NOMO-1 treated with DMSO at 0.1 percent for 48 hours (cell line): ENCODE measurements at regions not wholly inside any gene's neighbourhood (a gene's known extent, or its start where the extent isn't known, plus 50 kb on each side); places are given as distances from the start of the nearest gene placed in this dataset.

ENCODE experiments used
- DNase-seq: peaks from one replicate; lab custom pipeline; 2025; ENCODE audit not compliant: unreplicated experiment; lab: John Stamatoyannopoulos, UW

- DNase-seq = no peak
Observed at GRCh38 chr6:138607478-138608433, 108.5 kb upstream of the NHSL1 start.

GRCh38 chr6:138608896-138609295, 109.6 kb upstream of the NHSL1 start:
- DNase-seq = no peak

- no peak for DNase-seq
Observed at GRCh38 chr6:138609801-138610430, 110.6 kb upstream of the NHSL1 start.

GRCh38 chr6:138610816-138611215, 111.5 kb upstream of the NHSL1 start:
- DNase-seq = no peak

DNA sequence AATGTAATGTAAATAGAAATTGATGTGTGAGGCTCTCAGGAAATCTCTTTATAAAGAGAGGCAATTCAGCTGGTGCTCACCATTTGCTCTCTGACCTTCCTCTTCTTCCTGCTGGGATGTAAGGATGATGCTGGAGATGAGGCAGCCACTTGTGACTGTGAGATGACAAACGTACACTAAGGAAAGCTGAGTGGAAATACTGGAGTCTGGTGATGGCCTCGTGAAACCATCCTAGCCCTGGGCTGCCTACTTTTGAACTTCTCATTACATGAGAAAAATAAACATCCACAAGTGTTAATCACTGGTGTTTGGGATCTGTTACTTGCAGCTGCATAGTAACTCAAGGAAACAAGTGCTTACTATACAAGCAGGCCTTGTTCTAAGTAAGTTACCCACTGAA, 114.9 kb upstream of the NHSL1 start:
- no peak for DNase-seq

DNA sequence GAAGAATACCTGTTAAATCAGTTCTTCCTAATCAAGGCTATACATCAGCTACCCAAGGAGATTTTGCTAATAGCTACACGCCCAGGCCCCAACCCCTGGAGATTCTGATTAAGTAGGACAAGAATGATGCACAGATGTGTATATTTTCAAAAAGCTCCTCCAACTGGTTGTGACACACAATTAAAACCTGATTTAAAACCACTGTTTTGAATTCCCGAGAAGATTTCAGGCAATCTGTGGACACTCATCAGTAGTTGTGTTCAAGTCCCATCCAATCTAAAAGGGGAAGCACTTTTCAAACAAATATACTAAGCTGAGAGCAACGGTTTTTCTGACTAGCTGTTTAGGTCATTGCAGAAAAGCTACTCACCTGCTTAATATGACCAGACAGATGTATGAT, 118.9 kb upstream of the NHSL1 start:
- no peak for DNase-seq

DNA sequence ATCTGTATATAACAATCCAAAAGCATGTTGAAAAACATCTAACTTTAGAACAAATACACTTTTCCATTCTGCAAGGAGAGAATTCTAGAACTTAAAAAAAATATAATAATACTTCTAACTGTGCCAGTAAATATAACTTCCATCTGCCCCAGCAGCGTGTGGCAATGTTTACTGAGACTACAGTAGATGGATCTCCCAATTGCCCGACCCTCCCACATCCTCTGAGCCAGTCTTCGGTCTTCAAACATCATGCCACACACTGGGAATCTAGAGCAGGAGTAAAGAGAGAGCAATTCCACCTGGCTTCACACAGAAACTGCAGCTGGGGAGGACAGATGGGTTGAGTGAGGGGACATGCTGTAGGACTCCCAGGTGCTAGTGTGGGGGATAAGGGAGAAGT, 121.3 kb upstream of the NHSL1 start:
- DNase-seq = no peak

DNA sequence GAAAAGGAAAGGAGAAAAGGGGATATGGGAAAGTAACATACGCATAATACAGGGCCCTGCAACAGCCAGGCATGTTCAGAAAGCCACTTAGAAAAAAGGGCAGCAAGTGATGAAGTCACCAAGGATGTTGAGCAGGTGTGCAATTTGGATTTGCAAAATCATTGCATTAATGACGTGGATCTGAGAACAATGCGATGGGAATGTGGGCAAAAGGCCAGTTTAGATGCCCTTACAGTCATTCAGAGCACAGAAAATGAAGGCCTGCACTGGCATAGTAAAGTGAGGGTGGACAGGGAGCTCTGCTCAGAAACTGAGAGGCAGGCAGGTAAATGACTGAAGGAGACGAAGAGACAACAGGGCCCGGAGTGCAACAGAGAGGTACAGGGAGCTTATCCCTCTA, 123.7 kb upstream of the NHSL1 start:
- no peak for DNase-seq

DNA sequence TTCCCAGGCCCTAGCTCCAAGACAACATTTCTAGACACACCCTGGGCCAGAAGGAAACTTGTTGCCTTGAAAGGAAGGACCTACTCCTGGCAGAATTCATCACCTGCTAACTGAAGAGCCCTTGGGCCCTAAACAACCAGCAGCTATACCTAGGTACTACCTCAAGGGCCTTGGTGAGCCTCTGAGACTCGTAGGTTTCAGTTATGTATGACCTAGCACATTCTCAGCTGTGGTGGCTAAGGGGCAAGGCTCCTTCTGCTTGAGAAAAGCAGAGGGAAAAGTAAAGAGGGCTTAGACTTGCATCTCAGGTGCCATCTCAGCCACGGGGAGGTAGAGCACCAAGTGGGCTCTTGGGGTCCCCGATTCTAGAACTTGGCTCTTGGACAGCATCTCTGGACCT, 132.3 kb upstream of the NHSL1 start:
- no peak for DNase-seq

DNA sequence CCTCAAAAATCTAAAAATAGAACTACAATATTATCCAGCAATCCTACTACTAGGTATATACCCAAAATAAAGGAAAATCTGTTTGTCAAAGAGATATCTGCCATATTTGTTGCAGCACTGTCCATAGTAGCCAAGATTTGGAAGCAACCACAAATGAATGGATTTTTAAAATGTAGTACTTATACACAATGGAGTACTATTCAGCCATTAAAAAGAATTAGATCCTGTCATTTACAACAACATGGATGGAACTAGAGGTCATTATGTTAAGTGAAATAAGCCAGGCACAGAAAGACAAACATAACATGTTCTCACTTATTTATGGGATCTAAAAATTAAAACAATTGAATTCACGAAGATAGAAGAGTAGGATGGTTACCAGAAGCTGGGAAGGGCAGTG, 135.7 kb upstream of the CCDC28A start:
- DNase-seq = no peak

DNA sequence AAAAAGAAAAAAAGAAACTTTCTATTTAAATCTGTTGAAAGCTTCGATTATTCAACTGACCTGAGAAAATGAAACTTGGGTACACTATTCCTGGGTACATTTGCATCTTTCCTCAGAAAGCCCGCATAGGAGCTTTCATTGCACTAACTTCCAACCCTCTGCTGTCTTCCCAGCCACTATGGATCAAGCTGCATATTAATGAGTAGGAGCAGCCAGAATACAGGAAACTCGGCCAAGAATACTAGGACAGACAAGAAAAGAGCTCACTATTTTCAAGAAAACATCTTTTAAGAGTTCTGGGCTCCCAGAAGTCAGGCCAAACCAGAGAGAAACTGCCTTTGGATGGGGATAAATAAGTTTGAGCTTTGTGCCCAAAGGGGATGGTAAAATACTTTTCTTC, 135.0 kb upstream of the CCDC28A start:
- DNase-seq = no peak

- no peak for DNase-seq
Observed at GRCh38 chr6:138640028-138640427, 133.5 kb upstream of the CCDC28A start.

- no peak for DNase-seq
Observed at GRCh38 chr6:138643210-138643609, 130.4 kb upstream of the CCDC28A start.

GRCh38 chr6:138645976-138646640, 127.5 kb upstream of the CCDC28A start:
- DNase-seq = no peak

DNA sequence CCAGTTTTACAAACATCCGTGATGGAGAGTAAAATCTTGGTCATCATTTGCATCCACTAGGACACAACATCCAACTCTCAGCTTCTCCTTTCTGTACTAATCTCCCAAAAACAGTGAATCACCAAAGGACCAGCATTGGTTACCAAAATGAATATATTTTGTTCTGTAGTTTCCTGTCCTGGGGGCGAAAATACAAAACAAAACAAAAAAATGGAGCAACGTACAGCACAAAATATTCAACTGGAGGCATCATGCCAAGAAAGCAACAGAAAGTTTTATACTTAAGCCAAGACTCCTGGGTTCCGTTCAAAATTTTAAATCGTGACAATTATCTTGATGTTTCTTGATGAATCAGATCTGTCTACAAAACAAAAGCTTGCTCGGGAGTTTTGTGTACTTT, 126.6 kb upstream of the CCDC28A start:
- DNase-seq = no peak

GRCh38 chr6:138648127-138648526, 125.4 kb upstream of the CCDC28A start:
- no peak for DNase-seq

DNA sequence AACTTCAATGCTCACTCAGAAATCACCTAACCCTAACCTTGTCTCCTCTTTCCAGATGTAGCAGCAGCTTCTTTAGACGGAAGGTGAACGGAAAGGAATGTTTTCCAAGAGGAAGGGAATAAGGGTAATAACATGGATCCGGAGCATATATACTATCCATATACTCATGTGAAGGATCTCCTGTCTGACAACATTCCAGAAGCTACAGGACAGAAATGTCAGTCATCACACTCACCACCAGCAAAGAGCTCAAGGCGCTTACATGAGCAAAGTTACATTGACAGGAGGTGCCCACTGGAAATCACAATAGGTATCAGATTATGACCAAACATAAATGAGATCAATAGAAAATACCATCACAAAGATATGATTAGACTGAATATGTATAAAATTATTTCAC, 122.1 kb upstream of the CCDC28A start:
- DNase-seq = no peak

DNA sequence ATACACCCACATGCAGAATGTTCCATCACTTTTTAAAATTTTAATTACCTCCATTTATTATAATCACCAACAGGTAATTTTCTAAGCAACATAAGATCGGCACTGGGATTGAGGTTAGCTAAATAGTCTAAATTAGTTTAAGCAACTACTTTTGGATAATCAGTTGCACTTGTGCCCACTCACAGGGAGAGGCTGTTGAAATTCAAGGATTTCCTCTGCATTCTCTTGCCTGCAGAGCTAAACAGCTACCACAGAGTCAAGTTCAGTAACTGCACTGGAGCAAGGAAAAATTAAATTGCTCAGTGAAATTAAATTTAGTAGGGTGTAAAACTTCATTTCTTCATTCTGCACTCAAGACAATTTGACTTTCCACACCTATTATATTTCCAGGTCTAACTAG, 120.7 kb upstream of the CCDC28A start:
- no peak for DNase-seq

DNA sequence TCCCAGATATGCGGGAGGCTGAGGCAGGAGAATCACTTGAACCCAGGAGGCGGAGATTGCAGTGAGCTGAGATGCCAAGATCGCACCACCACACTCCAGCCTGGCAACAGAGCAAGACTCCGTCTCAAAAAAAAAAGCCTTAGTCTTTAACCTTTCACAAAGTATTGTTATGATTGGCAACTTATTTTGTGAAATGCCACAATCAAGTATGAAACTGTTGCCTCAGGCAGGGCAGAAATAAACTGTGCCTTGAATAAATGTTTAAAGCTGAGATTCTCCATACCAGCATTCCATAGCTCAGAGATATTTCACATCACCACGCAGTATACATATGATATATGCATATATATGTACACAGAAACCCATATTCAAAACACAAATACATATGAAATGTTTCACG, 120.1 kb upstream of the CCDC28A start:
- DNase-seq = no peak

- peak; percentile 42 for DNase-seq
Observed at GRCh38 chr6:138654715-138655634, 118.6 kb upstream of the CCDC28A start.

- peak; percentile 49 for DNase-seq
Observed at GRCh38 chr6:138655828-138656227, 117.7 kb upstream of the CCDC28A start.
